ENCODE measurements at regions not wholly inside any gene's neighbourhood (a gene's known extent, or its start where the extent isn't known, plus 50 kb on each side); places are given as distances from the start of the nearest gene placed in this dataset.
"Not testable (repeated sequence)": the region's sequence is repeated elsewhere in the genome, so short reads cannot be mapped to it uniquely, and the experiment has no call there.

DNA sequence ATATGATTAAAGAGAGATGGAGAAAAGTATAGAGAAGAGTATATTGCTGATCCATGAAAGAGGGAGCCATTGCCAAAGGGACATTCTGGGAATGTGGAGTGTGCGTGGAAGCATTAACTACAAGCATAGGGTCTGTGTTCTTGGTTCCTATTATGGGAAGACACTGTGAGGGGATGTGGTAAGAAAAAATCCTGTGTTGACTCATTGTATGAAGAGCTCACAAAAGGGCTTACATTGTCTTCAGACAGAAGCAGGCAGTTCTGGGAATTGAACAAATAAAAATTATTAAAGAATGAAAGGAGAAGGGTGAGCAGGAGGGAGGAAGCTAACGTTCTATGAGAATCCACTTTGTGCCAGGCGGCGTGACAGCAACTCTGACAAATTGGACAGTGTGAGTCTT is 250.4 kb upstream of the CHD1 start:
- intact Hi-C loops (cut with micrococcal nuclease; ENCODE audit: unreplicated experiment): no loop called here
- no peaks in the 10 kb centered on the region for H3K9me3 Mint-ChIP-seq (ENCODE audit: low read depth, unreplicated experiment)
- H3K27me3 Mint-ChIP-seq (ENCODE audit: unreplicated experiment): peaks cover 10% of the 10 kb centered on the region
- TF ChIP-seq, protein P1, sequence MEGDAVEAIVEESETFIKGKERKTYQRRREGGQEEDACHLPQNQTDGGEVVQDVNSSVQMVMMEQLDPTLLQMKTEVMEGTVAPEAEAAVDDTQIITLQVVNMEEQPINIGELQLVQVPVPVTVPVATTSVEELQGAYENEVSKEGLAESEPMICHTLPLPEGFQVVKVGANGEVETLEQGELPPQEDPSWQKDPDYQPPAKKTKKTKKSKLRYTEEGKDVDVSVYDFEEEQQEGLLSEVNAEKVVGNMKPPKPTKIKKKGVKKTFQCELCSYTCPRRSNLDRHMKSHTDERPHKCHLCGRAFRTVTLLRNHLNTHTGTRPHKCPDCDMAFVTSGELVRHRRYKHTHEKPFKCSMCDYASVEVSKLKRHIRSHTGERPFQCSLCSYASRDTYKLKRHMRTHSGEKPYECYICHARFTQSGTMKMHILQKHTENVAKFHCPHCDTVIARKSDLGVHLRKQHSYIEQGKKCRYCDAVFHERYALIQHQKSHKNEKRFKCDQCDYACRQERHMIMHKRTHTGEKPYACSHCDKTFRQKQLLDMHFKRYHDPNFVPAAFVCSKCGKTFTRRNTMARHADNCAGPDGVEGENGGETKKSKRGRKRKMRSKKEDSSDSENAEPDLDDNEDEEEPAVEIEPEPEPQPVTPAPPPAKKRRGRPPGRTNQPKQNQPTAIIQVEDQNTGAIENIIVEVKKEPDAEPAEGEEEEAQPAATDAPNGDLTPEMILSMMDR (IDR thresholded peaks at IDR 0.05; ENCODE audit: unreplicated experiment): no peak
- no peaks in the 10 kb centered on the region for H3K4me1 Mint-ChIP-seq (ENCODE audit: low read depth, unreplicated experiment)
- no peak for DNase-seq
- no peak overlapping the region for H3K27ac Mint-ChIP-seq (ENCODE audit: unreplicated experiment)
- no peaks in the 10 kb centered on the region for H3K36me3 Mint-ChIP-seq (ENCODE audit: insufficient read depth, unreplicated experiment)
- H3K4me3 Mint-ChIP-seq (ENCODE audit: low read depth, unreplicated experiment): no peak overlapping the region
- CTCF ChIA-PET: interaction anchor here (1.0 kb wide), 1 partner anchor 9 kb away, joined by 3 read pairs; no protein-coding TSS in a partner anchor
- no TSS peak for BruUV-seq (replicated peaks)

DNA sequence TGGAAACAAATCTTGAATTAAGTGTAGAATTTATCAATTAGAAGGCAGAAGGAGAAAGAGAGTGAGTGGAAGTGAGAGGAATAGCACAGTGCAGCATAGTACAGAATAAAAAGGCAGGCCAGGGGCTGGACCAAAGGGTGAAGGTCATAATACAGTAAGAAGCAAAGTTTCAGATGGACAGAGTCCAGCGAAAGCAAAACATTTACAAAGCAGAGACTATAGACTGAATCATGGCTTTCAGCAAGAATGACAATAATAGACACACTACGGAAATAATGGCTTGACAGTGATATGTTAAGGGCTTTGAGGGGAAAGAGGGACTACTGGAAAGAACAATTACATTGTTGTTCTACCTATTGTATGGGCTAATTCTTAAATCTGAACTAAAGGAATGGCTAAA is 249.0 kb upstream of the CHD1 start:
- Mint-ChIP-seq H3K27me3 (ENCODE audit: unreplicated experiment) (no peaks in the 10 kb centered on the region), H3K4me1 (ENCODE audit: low read depth, unreplicated experiment) (no peaks in the 10 kb centered on the region), H3K27ac (ENCODE audit: unreplicated experiment) (no peak overlapping the region), H3K4me3 (ENCODE audit: low read depth, unreplicated experiment) (no peak overlapping the region), H3K36me3 (ENCODE audit: insufficient read depth, unreplicated experiment) (no peaks in the 10 kb centered on the region), H3K9me3 (ENCODE audit: low read depth, unreplicated experiment) (no peaks in the 10 kb centered on the region)
- no peak for DNase-seq
- intact Hi-C loops (cut with micrococcal nuclease; ENCODE audit: unreplicated experiment): no loop called here
- CTCF ChIA-PET: no interaction called here
- TF ChIP-seq, protein P1 (IDR thresholded peaks at IDR 0.05; ENCODE audit: unreplicated experiment): no peak
- no TSS peak for BruUV-seq (replicated peaks)

DNA sequence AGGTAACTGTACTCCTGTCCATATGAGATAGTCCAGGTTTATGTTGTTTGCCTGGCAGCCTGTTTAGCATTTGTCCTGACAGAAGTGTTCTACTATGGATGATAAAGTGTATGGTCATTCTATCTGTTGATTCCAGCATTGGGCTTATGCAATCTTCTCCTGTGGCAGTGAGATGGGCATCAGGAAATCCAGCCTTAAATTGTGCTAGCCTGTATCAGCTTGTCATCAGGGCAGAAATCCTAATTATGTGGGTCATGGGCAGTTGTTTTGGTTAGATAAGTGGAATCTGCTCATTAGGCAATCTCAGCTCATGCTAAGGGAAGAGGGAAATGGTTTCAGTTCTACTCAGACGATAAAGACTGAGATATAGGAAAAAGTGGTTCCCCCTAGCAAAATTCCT is 247.4 kb upstream of the CHD1 start:
- H3K4me3 Mint-ChIP-seq (ENCODE audit: low read depth, unreplicated experiment): no peak overlapping the region
- no peaks in the 10 kb centered on the region for H3K36me3 Mint-ChIP-seq (ENCODE audit: insufficient read depth, unreplicated experiment)
- TF ChIP-seq, protein P1 (IDR thresholded peaks at IDR 0.05; ENCODE audit: unreplicated experiment): no peak

DNA sequence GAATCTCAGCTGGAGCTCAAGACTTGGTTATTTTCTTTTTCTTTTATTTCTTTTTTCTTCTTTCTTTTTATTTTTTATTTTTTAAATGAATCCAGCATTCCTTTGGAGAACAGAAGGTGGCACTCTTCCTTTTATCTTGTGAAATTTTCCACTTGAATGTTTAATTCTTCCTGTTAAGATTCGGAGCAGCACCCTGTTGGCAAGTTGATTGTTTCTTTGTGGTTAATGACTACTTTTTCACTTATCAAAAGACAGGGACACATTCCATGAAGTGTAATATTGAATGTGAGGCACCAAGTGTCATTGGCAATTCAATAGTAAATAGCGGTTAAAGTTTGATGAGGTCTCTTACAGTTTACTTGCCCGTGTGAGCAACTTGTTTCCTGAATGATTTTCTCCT is 240.5 kb upstream of the CHD1 start:
- H3K4me3 Mint-ChIP-seq (ENCODE audit: low read depth, unreplicated experiment): no peak overlapping the region
- no peak for DNase-seq
- H3K27me3 Mint-ChIP-seq (ENCODE audit: unreplicated experiment): no peaks in the 10 kb centered on the region
- no peaks in the 10 kb centered on the region for H3K9me3 Mint-ChIP-seq (ENCODE audit: low read depth, unreplicated experiment)
- H3K36me3 Mint-ChIP-seq (ENCODE audit: insufficient read depth, unreplicated experiment): no peaks in the 10 kb centered on the region
- BruUV-seq (replicated peaks): no TSS peak
- H3K4me1 Mint-ChIP-seq (ENCODE audit: low read depth, unreplicated experiment): peaks cover 9% of the 10 kb centered on the region
- TF ChIP-seq, protein P1 (IDR thresholded peaks at IDR 0.05; ENCODE audit: unreplicated experiment): peak; percentile 16
- intact Hi-C loops (cut with micrococcal nuclease; ENCODE audit: unreplicated experiment): loop anchor here (1.0 to 10.0 kb wide), 4 partner anchors 151 to 1255 kb away; no protein-coding TSS in a partner anchor
- CTCF ChIA-PET: interaction anchor here (0.9 kb wide), 1 partner anchor 13 kb away, joined by 3 read pairs; no protein-coding TSS in a partner anchor
- no peak overlapping the region for H3K27ac Mint-ChIP-seq (ENCODE audit: unreplicated experiment)

More for the DNA sequence above, 247.4 kb upstream of the CHD1 start:
- H3K27ac Mint-ChIP-seq (ENCODE audit: unreplicated experiment): no peak overlapping the region
- H3K4me1 Mint-ChIP-seq (ENCODE audit: low read depth, unreplicated experiment): no peaks in the 10 kb centered on the region
- no peaks in the 10 kb centered on the region for H3K9me3 Mint-ChIP-seq (ENCODE audit: low read depth, unreplicated experiment)
- CTCF ChIA-PET: no interaction called here
- H3K27me3 Mint-ChIP-seq (ENCODE audit: unreplicated experiment): no peaks in the 10 kb centered on the region
- no TSS peak for BruUV-seq (replicated peaks)
- no peak for DNase-seq
- intact Hi-C loops (cut with micrococcal nuclease; ENCODE audit: unreplicated experiment): no loop called here

DNA sequence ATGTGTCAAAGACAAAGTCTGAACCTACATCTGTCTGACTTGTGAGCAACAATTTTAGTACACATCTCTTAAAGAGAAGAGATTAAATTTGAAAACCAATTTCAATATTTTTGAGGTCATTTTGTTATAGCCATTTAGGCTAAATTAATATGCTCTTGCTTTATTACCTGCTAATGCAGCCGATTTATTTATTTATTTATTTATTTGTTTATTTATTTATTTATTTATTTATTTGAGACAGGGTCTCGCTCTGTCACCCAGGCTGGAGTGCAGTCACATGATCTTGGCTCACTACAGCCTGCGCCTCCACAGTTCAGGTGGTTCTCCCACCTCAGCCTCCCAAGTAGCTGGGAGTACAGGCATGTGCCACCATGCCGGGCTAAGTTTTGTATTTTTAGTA is 232.7 kb upstream of the CHD1 start:
- CTCF ChIA-PET; H3K27ac Mint-ChIP-seq (ENCODE audit: unreplicated experiment); H3K9me3 Mint-ChIP-seq (ENCODE audit: low read depth, unreplicated experiment); BruUV-seq (replicated peaks); DNase-seq; H3K4me3 Mint-ChIP-seq (ENCODE audit: low read depth, unreplicated experiment); H3K36me3 Mint-ChIP-seq (ENCODE audit: insufficient read depth, unreplicated experiment); H3K27me3 Mint-ChIP-seq (ENCODE audit: unreplicated experiment): not testable (repeated sequence)
- peaks cover 17% of the 10 kb centered on the region for H3K4me1 Mint-ChIP-seq (ENCODE audit: low read depth, unreplicated experiment)
- intact Hi-C loops (cut with micrococcal nuclease; ENCODE audit: unreplicated experiment): loop anchor here (10.0 kb wide), 2 partner anchors 963 to 1263 kb away; no protein-coding TSS in a partner anchor
